Spleen (tissue), 11 donors: ENCODE measurements at regions not wholly inside any gene's neighbourhood (a gene's known extent, or its start where the extent isn't known, plus 50 kb on each side); places are given as distances from the start of the nearest gene placed in this dataset.

Experiments
- DNase-seq: peaks from one replicate; pipeline ENCODE4 v3.0.0-alpha.2; 2020
- H3K27ac ChIP-seq, 8 donors: fragments of 200-600 bp; sonication (generic) in 7 of 8; 1 replicate in 4 of 8; 2 replicates in 4 of 8; pipeline versions ENCODE4 v1.5.0 to v1.8.0; 2016 to 2021; ENCODE audit warnings: inconsistent platforms in 4 of 8, mild to moderate bottlenecking in 4 of 8, moderate library complexity in 1 of 8
- H3K27me3 ChIP-seq, 7 donors: fragments of 200-600 bp; sonication (generic) in 6 of 7; replicated peaks in 1 of 7; 1 replicate in 4 of 7; 2 replicates in 3 of 7; pipeline versions ENCODE4 v1.5.0 to v1.8.0; 2016 to 2021; ENCODE audit warnings: inconsistent platforms in 3 of 7, mild to moderate bottlenecking in 1 of 7
- H3K36me3 ChIP-seq, 6 donors: fragments of 200-600 bp; sonication (generic) in 5 of 6; 1 replicate in 4 of 6; 2 replicates in 2 of 6; pipeline versions ENCODE4 v1.5.0 to v1.8.0; 2016 to 2021; ENCODE audit warnings: inconsistent platforms in 2 of 6
- H3K4me1 ChIP-seq, 6 donors: fragments of 200-600 bp; sonication (generic) in 5 of 6; 1 replicate in 3 of 6; 2 replicates in 3 of 6; pipeline versions ENCODE4 v1.5.0 to v1.8.0; 2016 to 2021; ENCODE audit warnings: inconsistent platforms in 3 of 6
- H3K4me3 ChIP-seq, 8 donors: fragments of 200-600 bp; sonication (generic) in 7 of 8; 1 replicate in 4 of 8; 2 replicates in 4 of 8; pipeline versions ENCODE4 v1.5.0 to v1.8.0; 2016 to 2021; ENCODE audit warnings: inconsistent platforms in 4 of 8, mild to moderate bottlenecking in 4 of 8, moderate library complexity in 2 of 8
- H3K9me3 ChIP-seq, 8 donors: fragments of 200-600 bp; sonication (generic) in 7 of 8; 1 replicate in 4 of 8; 2 replicates in 4 of 8; pipeline versions ENCODE4 v1.5.0 to v1.8.0; 2016 to 2021; ENCODE audit warnings: inconsistent platforms in 4 of 8
- CTCF ChIP-seq, 11 experiments: fragments of 200-600 bp in 7 of 11; fragments of 450-650 bp in 4 of 11; sonication (generic) in 4 of 11; IDR thresholded peaks in 8 of 11; conservative IDR thresholded peaks in 3 of 11; 1 replicate in 7 of 11; 2 replicates in 4 of 11; pipeline versions ENCODE4 v1.4.0 to v1.8.0; 2016 to 2021; ENCODE audit warnings: antibody characterized with exemption in 11 of 11, inconsistent platforms in 4 of 11, mild to moderate bottlenecking in 1 of 11
- POLR2A ChIP-seq, 3 donors: fragments of 450-650 bp; IDR thresholded peaks; one replicate each; pipeline ENCODE4 v1.5.1; 2017; ENCODE audit warnings: antibody characterized with exemption in 3 of 3, mild to moderate bottlenecking in 1 of 3
- POLR2AphosphoS5 ChIP-seq, 3 donors: sonication (generic); formaldehyde crosslinking; IDR thresholded peaks; one replicate each; pipeline ENCODE4 v1.5.1; 2017; ENCODE audit warnings: antibody characterized with exemption in 3 of 3
- WGBS, 5 donors: extraction: QIAGEN DNeasy Blood & Tissue Kit in 3 of 5; methylation state at CpG; one replicate each; pipeline versions ENCODE4 v1.1.5 to v1.1.7; 2013 to 2018; 5-methylcytosine and 5-hydroxymethylcytosine counted together
- intact Hi-C: fragments of 100-400 bp; cut with DNase I; formaldehyde crosslinking; loops from one replicate; pipeline ENCODE4 v1.15.0; 2023; ENCODE audit warnings: low total_unique reads
- donor health status: healthy with polysubstance abuse.
- donor health status: DM: no; HTN: no; CAD: no; lungs with moderate emphysema.
- donor health status: DM: no; HTN: no; CAD: no.
- donor health status: Bipolar disorder and iron deficiency.
- donor health status: healthy.
- donor health status: DM: no; HTN: no; CAD: no.
- donor health status: DM: yes; HTN: yes; CAD: no.

GRCh38 chr3:107963581-107963980 is 127.2 kb downstream of the CD47 start:
- Histone ChIP-seq H3K9me3 (no peaks in the 10 kb centered on the region), H3K27me3 (no peaks in the 10 kb centered on the region), H3K36me3 (no peaks in the 10 kb centered on the region), H3K4me3 (no peak overlapping the region), H3K4me1 (peaks cover 0 to 15% (median 0%) of the 10 kb centered on the region in 6 donors), H3K27ac (no peak overlapping the region)
- DNase-seq, result no peak
- intact Hi-C loops, result no loop called here
- TF ChIP-seq CTCF (IDR thresholded peaks at IDR 0.05 in 8 of 11, conservative IDR thresholded peaks at IDR 0.05 in 3 of 11), result no peak
- no peak for TF ChIP-seq POLR2AphosphoS5 (IDR thresholded peaks at IDR 0.05)
- no peak for TF ChIP-seq POLR2A (IDR thresholded peaks at IDR 0.05)
- 72 to 88% (median 80%) methylated on average over 1 of the region's 1 CpG for WGBS, 5 donors

DNA sequence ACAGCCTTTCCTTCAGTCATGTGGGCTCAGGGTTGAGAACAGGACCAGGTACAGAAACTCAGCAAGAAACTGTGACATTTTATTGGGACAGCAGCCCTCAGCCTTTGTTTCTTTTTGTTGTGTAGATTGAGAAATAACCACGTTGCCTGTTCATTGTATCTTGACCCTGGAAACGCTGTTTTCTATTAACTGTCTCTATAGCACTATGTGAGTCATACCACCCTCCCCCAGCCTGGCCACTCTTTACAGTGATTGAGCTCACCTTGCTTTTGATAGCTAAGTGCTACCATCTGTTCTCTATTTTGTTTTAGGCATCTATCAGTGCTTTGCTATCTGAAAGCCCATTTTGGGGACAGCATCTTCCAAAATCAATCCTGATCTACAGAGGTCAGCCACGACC is 127.9 kb downstream of the CD47 start:
- DNase-seq, result no peak
- Histone ChIP-seq H3K27me3 (no peaks in the 10 kb centered on the region), H3K4me1 (peaks cover 0 to 21% (median 3%) of the 10 kb centered on the region in 6 donors), H3K4me3 (no peak overlapping the region), H3K9me3 (no peaks in the 10 kb centered on the region), H3K36me3 (no peaks in the 10 kb centered on the region), H3K27ac (no peak overlapping the region)
- TF ChIP-seq POLR2A (IDR thresholded peaks at IDR 0.05) (no peak), CTCF (IDR thresholded peaks at IDR 0.05 in 8 of 11, conservative IDR thresholded peaks at IDR 0.05 in 3 of 11) (no peak), POLR2AphosphoS5 (IDR thresholded peaks at IDR 0.05) (no peak)
- WGBS, 5 donors, result 71 to 90% (median 80%) methylated on average over 3 of the region's 3 CpGs
- intact Hi-C loops, result no loop called here

GRCh38 chr3:107962037-107962436 is 128.8 kb downstream of the CD47 start:
- 86 to 96% (median 92%) methylated on average over 4 of the region's 4 CpGs for WGBS, 5 donors
- H3K4me1 ChIP-seq, result peaks cover 0 to 30% (median 3%) of the 10 kb centered on the region in 6 donors
- TF ChIP-seq POLR2AphosphoS5 (IDR thresholded peaks at IDR 0.05), result no peak
- no peak for TF ChIP-seq CTCF (IDR thresholded peaks at IDR 0.05 in 8 of 11, conservative IDR thresholded peaks at IDR 0.05 in 3 of 11)
- no peak for TF ChIP-seq POLR2A (IDR thresholded peaks at IDR 0.05)
- DNase-seq, result no peak
- no peaks in the 10 kb centered on the region for H3K27me3 ChIP-seq
- no peaks in the 10 kb centered on the region for H3K36me3 ChIP-seq
- H3K9me3 ChIP-seq, result no peaks in the 10 kb centered on the region
- intact Hi-C loops, result no loop called here
- no peak overlapping the region for H3K4me3 ChIP-seq
- no peak overlapping the region for H3K27ac ChIP-seq

GRCh38 chr3:107959550-107960154 is 131.2 kb downstream of the CD47 start:
- DNase-seq, result no peak
- no peak overlapping the region for H3K4me3 ChIP-seq
- intact Hi-C loops, result no loop called here
- no peaks in the 10 kb centered on the region for H3K27me3 ChIP-seq
- H3K4me1 ChIP-seq, result peaks cover 0 to 41% (median 3%) of the 10 kb centered on the region in 6 donors
- 28 to 81% (median 73%) methylated on average over 2 of the region's 2 CpGs for whole genome bisulfite sequencing, 5 donors
- TF ChIP-seq POLR2AphosphoS5 (IDR thresholded peaks at IDR 0.05), result no peak
- no peak for TF ChIP-seq CTCF (IDR thresholded peaks at IDR 0.05 in 8 of 11, conservative IDR thresholded peaks at IDR 0.05 in 3 of 11)
- TF ChIP-seq POLR2A (IDR thresholded peaks at IDR 0.05), result no peak
- no peaks in the 10 kb centered on the region for H3K9me3 ChIP-seq
- H3K27ac ChIP-seq, result no peak overlapping the region
- no peaks in the 10 kb centered on the region for H3K36me3 ChIP-seq
